Stimulated activated CD4-positive, alpha-beta T cell treated with anti-CD3 and anti-CD28 coated beads, Interleukin-1b, Interleukin-23, amount 100 ng/mL, for 24 hours (primary cell): ENCODE measurements at regions not wholly inside any gene's neighbourhood (a gene's known extent, or its start where the extent isn't known, plus 50 kb on each side); places are given as distances from the start of the nearest gene placed in this dataset.

Experiments
- DNase-seq, 4 experiments: peaks; one replicate each; pipeline ENCODE4 v3.0.0-alpha.2; 2020; ENCODE audit warnings: low read depth in 4 of 4, low spot score in 1 of 4

DNA sequence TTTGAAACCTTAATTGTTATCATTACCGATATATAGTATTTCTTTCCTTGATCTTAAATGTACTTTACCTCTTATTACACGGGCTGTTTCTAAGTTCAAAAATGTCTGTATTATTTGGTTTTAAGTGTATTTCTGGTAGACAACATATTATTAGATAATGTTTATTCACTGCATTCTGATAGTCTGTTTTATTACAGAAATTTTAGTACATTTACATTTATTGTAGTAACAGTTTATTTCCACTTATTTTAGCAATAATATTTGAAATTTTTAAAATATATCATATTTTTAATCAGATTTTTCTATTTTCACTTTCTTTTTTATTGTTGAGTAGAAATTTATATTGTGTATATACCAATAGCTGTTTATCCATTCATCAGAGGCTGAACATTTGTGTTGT is 1195.2 kb downstream of the TBC1D22A start:
- DNase-seq: no peak

DNA sequence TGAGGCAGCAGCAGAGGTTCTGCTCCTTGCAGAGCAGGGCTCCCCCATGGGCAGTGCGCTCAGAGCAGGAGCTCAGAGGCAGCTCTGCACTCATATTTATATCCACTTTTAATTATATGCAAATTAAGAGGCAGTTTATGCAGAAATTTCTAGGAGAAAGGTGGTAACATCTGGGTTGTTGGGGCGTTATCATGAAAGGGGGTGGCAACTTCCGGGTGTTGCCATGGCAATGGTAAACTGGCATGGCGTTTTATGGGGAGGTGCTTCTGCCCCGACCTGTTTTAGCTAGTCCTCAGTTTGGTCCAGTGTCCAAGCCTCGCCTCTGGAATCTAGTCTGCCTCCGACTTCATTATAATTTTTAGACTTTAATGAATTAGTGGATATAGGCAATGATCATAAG is 1191.7 kb downstream of the TBC1D22A start:
- DNase-seq: no peak

DNA sequence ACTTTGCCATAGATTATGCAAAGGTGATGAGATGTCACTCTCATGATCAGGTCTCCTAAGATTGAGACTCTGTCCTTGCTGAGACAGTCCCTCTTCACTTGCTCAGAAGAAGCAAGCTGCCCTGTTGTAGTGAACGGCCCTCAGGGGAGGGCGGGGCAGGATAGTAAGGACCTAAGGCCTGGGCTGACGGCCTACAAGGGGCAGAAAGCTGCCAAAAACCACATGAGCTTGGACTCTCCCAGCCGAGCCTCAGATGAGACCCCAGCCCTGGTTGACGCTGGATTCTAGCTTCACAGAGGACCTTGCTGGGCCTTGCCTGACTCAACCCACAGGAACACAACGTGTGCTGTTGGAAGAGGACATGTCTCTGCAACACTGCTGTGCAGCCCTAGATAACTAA is 1182.5 kb downstream of the TBC1D22A start:
- no peak for DNase-seq

DNA sequence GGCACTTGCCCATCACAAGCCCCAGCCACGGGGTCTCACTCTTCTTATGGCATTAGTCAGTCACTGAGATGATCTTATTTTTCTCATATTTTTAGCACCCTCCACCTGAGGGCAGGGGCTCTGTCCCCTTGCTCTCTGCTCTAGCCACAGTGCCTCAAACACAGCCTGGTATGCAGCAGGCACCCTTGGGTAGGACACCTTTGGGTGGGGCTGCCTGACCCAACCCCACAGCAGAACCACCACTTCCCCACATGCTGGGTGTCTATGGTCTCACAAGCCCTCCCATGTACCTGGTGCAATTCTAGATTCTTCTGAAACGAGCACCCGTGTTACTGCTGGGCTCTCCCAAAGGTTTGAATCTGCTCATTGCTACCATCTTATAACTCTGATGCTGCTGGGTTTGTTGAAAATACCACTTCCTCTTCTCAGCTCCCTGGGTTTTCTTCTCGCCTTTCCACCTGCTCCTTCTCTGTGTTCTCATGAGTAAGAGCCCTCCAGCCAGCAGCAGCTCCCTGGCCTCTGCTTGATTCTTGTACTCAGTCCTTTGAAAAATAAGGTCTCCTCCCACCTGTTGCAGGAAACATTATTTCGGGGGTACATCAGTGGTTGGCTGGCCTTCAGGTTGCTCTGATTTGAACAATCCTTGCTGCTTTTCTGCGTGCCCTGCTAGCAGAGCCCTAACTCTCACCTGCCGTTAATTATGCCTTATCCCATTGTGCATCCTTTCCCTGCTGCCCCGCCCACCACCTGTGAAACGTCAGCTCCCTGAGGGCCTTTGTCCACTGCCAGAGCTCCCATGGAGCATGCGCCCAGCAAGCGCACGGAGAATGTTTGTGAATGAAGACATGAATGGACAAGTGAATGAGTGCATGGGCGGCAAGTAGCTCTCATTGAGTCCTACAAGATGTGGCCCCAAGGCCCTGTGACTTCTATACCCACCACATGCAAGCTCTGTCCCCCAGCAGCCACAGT is 1181.6 kb downstream of the TBC1D22A start:
- DNase-seq: no peak

DNA sequence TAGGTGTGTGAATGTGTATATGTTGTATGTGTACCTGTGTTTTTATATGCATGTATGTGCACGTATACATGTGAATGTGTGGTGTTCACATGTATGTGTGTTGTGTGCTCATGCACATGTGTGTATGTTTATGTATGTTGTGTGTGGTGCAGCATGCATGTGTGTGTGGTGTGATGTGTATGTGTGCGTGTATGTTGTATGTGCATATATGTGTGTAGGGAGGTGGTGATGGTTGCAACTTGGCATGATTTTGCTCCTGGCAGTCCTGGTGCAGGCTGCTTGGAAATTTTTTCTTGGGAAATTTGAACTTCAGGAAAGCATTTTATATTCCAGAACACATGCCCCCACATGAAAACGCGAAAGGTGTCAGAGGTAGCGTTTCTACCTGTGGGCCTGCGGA is 1177.8 kb downstream of the TBC1D22A start:
- DNase-seq: no peak

DNA sequence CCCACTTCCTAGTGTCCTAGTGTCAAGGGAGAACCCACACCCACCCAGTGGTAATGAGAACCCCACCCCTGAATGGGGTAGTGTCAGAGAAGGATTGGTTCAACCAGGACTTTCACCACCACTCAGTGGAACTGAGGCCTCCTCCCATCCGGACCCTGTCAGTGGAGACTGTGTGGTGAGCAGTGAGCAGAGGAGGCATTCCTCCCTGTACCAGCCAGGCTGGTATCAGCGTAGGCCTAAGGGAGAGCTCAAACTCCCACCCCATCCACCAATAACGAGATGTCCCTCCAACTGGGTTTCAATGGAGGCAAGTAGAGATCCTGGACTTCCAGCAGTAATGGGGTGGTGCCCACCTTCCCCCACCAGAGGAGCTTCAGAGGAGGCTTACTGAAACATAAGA is 1171.4 kb downstream of the TBC1D22A start:
- no peak for DNase-seq

DNA sequence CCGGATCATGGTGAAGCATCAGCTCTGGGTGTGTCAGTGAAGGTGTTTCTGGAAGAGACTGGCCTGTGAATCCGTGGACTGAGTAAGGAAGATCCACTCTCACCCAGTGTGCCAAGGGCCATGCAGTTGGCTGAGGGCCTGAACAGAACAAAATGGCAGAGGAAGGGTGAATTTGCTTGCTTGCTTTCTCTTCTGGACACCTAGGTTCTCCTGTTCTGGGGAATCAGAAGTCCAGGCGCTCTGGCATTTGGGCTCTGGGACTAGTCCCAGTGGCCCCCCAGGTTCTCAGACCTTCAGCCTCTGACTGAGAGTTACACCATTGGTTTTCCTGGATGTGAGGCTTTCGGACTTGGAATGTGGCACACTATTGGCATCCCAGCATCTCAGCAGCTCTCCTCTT is 1170.8 kb downstream of the TBC1D22A start:
- DNase-seq: no peak

DNA sequence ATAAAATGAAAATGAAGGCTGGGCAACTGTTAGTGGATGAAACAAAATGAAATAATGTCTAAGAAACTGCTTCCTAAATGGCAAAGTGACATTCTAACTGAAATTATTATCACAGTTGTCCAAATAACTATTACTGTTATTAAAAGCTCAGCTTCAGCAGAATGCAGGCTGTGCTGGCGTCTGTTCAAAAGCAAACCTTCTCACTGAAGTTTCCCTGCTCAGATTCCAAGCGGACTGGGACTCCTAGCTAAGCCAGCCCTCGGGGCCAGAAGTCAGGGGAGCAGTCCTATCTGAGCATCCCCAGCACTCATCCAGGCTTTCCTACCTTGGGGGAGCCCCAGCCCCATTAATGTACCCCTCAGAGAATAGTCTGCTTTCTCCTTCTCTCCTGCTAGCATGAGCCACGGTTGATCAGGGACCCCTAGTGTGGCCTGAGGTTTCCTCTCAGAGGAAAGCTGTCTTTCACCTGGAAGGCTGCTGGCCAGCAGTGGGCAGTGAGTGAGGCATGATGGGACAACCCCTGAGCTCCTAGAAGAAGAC is 1167.3 kb downstream of the TBC1D22A start:
- no peak for DNase-seq

DNA sequence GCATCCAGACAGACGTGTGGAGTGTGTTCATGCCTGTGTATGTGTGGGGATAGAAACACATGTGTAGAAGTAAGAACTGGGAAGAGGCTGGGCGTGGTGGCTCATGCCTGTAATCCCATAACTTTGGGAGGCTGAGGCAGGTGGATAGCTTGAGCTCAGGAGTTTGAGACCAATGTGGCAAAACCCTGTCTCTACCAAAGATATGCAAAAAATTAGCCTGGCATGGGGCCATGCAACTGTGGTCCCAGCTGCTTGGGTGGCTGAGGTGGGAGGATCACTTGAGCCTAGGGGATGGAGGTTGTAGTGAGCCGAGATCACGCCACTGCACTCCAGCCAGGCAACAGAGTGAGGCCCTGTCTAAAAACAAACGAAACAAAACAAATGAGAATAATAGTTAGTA is 1166.6 kb downstream of the TBC1D22A start:
- no peak for DNase-seq

DNA sequence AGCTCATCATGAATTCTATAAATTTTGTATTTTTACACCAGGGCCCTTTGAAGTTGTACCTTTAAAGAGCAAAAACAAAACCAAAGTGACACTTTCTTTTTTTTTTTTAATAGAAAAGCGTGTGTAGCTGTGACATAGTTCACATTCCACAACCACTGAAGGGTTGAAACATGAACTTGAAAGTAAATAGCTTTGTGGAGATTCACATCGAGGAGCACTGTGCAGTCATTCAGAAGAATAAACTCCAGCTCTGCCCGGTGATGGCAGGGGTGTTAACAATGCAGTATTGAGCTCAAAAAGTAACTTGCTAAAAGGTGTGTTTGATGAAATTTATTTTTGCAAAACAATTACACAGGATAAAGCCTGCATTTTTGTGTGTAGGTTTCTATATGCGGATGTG is 1166.2 kb downstream of the TBC1D22A start:
- no peak for DNase-seq

DNA sequence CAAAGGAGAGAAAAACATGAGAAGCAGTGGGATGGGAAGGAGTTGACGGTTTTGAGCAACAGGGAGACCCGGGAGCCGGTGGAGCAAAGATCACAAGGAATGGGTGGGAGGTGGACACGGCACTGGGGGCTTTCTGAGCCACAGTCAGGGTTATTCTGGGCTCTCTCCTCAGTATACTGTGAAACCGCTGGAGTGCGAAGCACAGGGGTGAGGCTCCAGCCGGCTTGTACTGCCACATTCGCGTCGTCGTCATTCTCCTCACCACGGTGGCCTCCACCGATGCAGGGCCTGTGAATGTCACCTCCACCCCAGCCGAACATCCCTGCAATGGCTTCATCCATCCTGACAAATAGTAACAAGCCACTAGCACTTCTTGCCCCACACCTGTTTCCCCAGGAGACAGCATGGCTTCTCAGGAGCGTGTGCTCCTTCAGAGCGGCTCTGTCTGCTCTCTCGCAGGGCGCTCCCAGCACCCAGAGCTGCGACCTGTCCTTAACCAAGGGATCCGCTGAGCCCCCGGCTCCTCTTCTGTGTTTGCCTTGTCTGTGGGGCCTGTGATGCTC is 1165.3 kb downstream of the TBC1D22A start:
- no peak for DNase-seq

DNA sequence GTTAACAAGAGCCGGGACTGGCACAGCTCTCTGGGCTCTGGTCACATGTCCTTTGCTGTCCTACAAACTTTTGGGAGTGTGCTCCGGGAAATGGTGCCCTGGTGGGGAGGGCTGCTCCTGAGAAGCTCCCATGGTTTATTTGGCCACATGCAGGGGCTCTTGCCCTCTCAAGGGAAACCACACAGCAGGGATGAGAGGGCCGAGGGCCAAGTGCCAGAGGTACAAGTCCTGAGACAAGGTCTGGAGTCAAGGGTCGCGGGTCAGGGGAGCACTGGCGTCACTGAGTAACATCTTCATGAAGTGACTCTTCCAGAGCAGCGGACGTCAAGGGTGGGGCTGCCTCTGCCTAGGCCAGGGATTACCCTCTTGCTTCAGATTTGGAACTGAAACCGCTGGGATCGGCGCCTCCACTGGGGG is 1160.6 kb downstream of the TBC1D22A start:
- no peak for DNase-seq

DNA sequence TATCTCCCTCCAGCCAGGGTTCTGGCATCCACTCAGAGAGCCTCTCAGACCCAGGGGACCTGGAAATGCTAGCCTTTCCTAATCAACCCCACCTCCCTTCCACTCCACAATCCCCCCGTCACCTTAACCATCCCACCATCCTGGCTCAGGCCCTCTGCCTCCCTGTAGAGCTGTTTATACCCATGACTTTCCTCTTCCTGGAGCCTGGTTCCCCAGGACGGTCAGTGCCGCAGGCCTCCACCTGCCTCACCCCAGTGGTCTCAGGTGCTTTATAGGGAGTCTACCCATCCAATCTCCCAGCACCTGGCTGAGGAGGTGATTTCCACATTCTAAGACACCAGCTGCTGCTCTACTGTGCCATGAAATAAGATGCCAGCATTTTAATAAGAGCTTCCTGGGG is 1159.5 kb downstream of the TBC1D22A start:
- DNase-seq: no peak

DNA sequence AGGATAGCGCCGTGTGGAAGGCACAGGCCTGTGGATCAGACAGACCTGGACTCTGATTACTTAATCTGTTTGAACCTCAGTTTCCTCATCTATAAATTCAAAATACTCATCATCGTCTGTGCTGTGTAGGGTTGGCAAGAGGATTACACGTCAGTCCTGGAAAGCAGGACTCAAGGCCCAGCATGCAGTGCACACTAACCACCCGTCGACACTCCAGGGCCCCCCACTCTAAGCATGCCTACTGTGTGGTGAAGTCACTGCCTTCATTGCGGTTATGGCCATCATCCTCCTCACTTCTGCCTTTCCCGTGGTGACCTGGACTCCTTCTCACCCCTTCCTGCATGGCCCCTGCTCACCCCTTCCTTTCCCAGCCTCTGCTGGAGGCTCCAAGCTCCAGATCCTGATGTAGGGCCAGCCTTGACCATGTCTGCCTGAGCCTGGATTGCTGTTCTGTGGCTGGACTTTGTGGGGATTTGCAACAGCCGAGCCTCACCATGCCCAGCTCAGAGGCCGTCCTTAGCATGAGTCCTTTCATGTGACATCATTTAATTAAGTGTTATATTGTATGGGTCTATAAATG is 1158.0 kb downstream of the TBC1D22A start:
- DNase-seq: no peak

DNA sequence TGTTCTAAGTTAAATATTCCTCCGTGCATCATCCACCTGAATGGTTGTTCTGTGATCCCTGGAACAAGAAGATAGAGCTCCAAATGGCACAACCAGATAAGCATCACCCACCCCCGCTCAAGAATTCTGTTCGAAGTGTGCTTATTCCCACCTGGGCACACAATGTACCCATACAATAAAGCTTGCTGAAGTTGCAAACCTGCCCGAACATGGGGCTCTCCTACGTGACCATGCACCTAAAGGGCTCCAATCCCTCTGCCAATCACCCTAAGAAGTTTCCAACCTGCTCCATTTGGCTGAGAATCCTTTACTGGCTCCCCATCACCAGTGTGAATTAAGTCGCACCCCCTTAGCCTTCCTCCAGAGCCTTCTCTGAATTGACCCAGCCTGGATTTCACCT is 1157.4 kb downstream of the TBC1D22A start:
- DNase-seq: no peak

DNA sequence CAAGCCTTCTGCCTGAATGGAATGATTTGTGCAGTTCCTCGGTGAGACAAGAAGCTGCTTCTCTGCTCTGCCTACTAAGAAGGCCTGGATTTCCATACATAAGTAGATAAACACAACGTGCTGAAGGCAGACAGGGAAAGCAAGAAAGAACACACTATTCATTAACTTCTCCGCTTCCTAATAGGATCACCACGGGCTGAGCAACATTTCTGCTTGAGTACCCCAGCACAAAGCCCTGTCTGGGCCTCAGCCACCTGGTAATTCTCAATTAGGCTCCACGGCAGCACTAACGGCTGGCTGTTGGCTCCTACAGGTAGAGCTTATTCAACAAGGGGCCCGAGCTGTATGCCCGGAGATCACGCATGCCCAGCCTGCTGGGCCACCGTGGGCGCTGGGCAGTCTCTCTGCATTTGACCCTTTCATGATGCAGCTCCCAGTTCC is 1156.6 kb downstream of the TBC1D22A start:
- DNase-seq: no peak

DNA sequence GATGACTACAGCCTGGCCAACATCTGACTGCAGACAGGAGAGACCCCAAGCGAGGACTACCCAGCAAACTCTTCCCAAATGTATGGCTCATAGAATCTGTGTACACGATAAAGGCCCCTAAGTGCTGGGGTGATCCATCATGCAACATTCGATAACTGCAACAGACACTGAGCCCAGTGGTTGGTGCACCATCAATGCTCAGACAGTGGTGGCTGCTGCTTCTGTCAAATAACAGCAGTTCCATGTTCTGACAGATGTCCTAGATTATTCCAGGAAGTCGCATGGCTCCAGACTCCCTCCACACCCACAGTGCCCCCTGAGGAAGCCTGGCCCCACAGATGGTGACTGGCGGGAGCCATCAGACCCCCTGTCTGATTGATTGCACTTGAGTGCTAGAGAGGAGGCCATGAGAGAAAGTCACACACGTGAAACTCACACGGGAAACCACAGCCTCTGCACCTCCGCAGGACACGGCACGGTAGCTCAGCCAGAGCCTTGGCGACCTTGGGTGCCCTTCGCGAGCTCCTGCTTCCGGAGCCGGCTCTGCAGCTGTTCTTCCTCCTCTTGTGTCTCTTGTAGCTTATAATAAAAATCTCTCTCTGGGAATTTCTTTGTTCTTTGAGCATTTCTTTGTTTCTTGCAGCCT is 1155.9 kb downstream of the TBC1D22A start:
- DNase-seq: peak in 2 of 4 experiments; percentile 9

DNA sequence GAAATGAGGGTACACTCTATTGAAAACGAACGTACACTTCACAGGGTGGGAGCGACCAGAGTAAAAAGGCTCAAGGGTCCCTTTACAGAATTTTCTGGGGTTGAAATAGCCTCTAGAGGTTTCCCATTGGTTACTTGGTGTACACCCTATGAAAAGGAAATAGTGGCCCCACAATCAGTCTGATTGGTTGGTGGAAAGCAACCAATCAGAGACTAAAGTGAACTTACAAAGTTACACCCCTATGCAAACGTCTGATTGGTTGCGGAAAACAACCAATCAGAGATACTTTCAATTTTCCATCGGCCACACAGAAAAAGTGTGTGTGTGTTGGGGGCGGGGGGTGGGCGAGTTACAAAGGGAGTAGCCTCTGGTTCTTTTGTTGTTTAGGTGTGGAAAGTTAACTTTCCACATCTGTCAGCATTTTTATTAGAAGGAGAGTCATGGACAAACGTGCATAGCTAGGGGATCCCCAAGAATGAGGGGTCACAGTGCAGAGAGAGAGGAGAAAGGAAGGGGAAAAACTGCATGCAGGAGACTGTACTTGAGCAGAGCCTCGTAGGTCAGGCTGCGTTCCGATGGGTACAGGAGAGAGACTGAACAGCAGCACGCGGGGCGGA is 1152.1 kb downstream of the TBC1D22A start:
- no peak for DNase-seq

DNA sequence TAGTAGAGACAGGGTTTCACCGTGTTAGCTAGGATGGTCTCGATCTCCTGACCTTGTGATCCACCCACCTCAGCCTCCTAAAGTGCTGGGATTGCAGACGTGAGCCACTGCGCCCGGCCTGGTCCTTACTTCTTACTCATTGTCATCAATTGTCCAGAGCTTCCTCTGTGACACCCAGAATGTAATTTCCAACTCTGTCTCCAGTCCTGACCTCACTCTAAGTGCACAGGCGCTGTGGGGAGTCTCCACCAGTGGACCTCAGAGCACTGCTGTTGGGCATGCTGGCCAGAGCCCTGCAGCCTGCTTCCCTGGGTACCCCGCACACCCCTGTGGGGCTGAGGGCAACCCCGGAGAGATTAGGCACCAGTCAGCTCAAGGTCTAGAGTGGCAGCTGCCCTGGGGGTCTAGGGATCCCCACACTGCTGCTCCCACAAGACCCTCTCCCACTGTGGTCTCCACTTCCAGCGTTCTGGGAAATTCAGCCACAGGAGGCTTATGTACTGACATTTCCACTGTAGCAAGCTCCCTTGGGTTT is 1140.3 kb downstream of the TBC1D22A start:
- no peak for DNase-seq

DNA sequence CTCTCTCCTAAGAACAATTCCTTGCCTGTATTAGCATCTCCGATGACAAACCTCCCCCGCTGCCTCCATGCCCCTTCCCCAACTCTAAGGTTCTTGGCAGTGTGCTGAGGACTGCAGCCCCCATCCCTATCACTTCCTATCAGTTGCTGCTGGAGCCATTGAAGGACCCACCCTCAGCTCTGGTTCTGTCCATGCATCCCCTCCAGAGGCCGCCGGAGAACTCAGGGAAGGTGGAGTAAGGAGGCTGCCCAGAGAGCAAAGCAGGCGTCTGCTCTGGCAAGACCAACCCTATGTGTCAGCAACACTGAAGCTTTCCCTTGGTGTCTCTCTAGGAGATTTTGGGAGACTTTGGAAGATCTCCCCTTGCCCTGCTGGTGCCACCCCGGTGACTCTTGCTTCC is 1139.5 kb downstream of the TBC1D22A start:
- no peak for DNase-seq

DNA sequence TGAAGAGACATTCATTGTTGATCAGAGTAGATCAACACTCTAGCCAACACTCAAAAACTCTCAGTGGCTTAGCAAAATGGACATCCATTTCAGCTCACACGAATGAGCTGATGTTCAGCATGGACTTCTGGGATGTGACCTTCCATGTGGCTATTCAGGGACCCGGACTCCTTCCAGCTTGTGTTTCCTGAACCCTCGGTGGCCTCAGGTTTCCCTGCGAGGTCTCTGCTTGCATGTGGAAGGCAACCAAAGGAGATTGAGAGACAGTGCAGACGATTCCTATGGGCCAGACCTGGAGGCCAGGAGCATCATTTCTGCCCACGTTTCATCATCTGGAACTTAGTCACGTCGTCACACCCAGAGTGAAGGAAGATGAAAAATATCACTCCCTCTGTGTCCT is 1137.4 kb downstream of the TBC1D22A start:
- DNase-seq: no peak
